ENCODE measurements at regions not wholly inside any gene's neighbourhood (a gene's known extent, or its start where the extent isn't known, plus 50 kb on each side); places are given as distances from the start of the nearest gene placed in this dataset.

- peaks cover 3% of the 10 kb centered on the region for H3K27me3 Mint-ChIP-seq (ENCODE audit: low read depth)
- H3K27ac Mint-ChIP-seq, result no peak overlapping the region
- H3K9me3 Mint-ChIP-seq, result peaks cover 4% of the 10 kb centered on the region
- no peaks in the 10 kb centered on the region for H3K36me3 Mint-ChIP-seq (ENCODE audit: low read depth)
- no peak overlapping the region for H3K4me3 Mint-ChIP-seq
- H3K4me1 Mint-ChIP-seq, result no peaks in the 10 kb centered on the region
- no peak for TF ChIP-seq CTCF (IDR thresholded peaks at IDR 0.05; ENCODE audit: unreplicated experiment in 3 of 3)
Measured at GRCh38 chr3:16686679-16687078, 81.5 kb upstream of the DAZL start.

- Mint-ChIP-seq H3K27ac (no peak overlapping the region), H3K9me3 (peaks cover 4% of the 10 kb centered on the region), H3K4me1 (no peaks in the 10 kb centered on the region), H3K36me3 (ENCODE audit: low read depth) (no peaks in the 10 kb centered on the region), H3K27me3 (ENCODE audit: low read depth) (peaks cover 3% of the 10 kb centered on the region), H3K4me3 (no peak overlapping the region)
- no peak for TF ChIP-seq CTCF (IDR thresholded peaks at IDR 0.05; ENCODE audit: unreplicated experiment in 3 of 3)
Measured at GRCh38 chr3:16687221-16687620, 82.0 kb upstream of the DAZL start.

- no peaks in the 10 kb centered on the region for H3K9me3 Mint-ChIP-seq
- TF ChIP-seq CTCF (IDR thresholded peaks at IDR 0.05; ENCODE audit: unreplicated experiment in 3 of 3), result no peak
- H3K4me3 Mint-ChIP-seq, result no peak overlapping the region
- H3K36me3 Mint-ChIP-seq (ENCODE audit: low read depth), result no peaks in the 10 kb centered on the region
- H3K4me1 Mint-ChIP-seq, result peaks cover 10% of the 10 kb centered on the region
- H3K27me3 Mint-ChIP-seq (ENCODE audit: low read depth), result peaks cover 3% of the 10 kb centered on the region
- no peak overlapping the region for H3K27ac Mint-ChIP-seq
Measured at GRCh38 chr3:16692486-16693344, 87.5 kb upstream of the DAZL start.

GRCh38 chr3:16693820-16694219 is 88.6 kb upstream of the DAZL start:
- H3K36me3 Mint-ChIP-seq (ENCODE audit: low read depth), result no peaks in the 10 kb centered on the region
- H3K27ac Mint-ChIP-seq, result no peak overlapping the region
- H3K27me3 Mint-ChIP-seq (ENCODE audit: low read depth), result peaks cover 3% of the 10 kb centered on the region
- H3K4me3 Mint-ChIP-seq, result no peak overlapping the region
- H3K4me1 Mint-ChIP-seq, result peaks cover 11% of the 10 kb centered on the region
- TF ChIP-seq CTCF (IDR thresholded peaks at IDR 0.05; ENCODE audit: unreplicated experiment in 3 of 3), result no peak
- no peaks in the 10 kb centered on the region for H3K9me3 Mint-ChIP-seq

GRCh38 chr3:16695710-16696109 is 90.5 kb upstream of the DAZL start:
- H3K27me3 Mint-ChIP-seq (ENCODE audit: low read depth), result peaks cover 8% of the 10 kb centered on the region
- no peak overlapping the region for H3K27ac Mint-ChIP-seq
- H3K36me3 Mint-ChIP-seq (ENCODE audit: low read depth), result no peaks in the 10 kb centered on the region
- H3K4me3 Mint-ChIP-seq, result no peak overlapping the region
- H3K4me1 Mint-ChIP-seq, result peaks cover 11% of the 10 kb centered on the region
- no peaks in the 10 kb centered on the region for H3K9me3 Mint-ChIP-seq
- TF ChIP-seq CTCF (IDR thresholded peaks at IDR 0.05; ENCODE audit: unreplicated experiment in 3 of 3), result no peak

Data from nephron (organoid).